GM18867 (cell line): ENCODE measurements at regions not wholly inside any gene's neighbourhood (a gene's known extent, or its start where the extent isn't known, plus 50 kb on each side); places are given as distances from the start of the nearest gene placed in this dataset.
"Not testable (repeated sequence)": the region's sequence is repeated elsewhere in the genome, so short reads cannot be mapped to it uniquely, and the experiment has no call there.

Experiments
- ATAC-seq: cut with Tn5 transposase; IDR thresholded peaks from one replicate; pipeline ENCODE4 v1.9.1; 2021; ENCODE audit warnings: mild to moderate bottlenecking, moderate library complexity; ENCODE audit not compliant: unreplicated experiment

DNA sequence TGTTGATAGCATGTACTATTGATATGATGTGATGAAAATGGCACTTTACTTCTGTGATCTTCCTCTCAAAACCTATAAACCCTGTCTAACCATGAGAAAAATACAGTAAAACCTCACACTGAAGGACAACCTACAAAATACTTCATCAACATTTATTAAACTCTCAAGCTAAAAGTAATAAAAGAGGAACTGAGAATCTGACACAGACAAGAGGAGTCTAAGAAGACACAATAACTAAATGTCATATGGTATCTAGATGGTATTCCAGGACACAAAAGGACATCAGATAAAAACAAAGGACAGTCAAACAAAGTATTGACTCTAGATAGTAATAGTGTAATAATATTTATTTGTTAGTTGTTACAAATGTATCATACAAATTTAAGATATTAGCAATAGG lies 655.3 kb downstream of the SH3BGRL start:
- ATAC-seq = no peak

DNA sequence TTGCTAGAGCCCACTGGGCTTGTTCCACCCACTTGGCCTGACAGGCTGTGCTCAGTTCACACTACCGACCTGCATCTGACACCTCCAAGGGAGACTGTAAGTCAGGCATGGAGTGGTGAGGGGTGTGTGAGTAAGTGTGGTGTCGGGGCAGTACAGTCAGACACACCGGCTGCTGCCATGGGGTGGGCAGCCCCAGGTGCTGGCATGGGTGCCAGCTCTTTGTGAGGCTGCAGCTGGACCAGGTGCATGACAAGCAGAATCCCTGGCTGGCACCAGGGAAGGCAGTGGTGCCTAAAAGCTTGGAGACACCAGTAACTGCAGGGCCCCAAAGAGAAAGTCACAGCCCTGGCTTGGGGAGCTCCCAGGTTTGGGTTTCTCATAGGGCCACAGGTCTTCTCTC lies 665.0 kb downstream of the SH3BGRL start:
- ATAC-seq = no peak

DNA sequence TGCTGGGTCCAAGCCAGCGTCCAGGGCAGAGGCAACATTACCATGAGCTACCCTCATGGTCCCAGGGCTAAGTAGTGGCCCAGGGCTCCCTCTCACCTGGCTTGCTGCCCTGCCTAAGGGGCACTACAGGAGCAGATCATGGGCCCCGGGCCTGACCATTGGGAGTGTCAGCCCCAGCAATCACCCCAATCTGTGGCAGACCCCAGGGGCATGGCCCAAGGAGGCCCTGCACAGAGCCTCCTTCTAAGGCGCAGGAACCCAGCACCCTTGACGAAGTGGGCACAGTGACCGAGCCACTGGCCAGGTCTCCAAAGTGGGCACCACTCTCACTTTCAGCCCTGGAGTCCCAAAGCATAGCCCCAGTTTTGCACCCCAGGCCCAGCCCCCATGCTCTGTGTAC lies 667.1 kb downstream of the SH3BGRL start:
- no peak for ATAC-seq

DNA sequence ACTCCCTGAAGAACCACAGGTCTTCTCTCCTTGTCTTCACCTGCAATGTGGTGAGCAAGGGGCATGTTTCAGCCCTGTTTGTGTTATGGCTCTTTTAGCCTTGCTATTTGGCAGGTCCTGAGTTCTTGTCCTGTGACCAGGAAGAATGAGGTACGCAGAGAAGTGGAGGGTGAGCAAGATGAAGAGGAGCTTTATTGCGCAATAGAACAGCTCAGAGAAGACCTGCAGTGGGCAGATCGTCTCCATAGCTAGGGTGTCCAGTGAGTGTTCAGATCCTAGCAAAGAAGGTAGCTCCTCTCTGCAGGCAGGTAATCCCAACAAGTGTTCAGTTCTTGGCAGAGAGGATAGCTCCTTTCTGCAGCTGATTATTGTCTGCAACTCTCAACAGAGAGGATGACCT lies 672.9 kb downstream of the SH3BGRL start:
- ATAC-seq = no peak

DNA sequence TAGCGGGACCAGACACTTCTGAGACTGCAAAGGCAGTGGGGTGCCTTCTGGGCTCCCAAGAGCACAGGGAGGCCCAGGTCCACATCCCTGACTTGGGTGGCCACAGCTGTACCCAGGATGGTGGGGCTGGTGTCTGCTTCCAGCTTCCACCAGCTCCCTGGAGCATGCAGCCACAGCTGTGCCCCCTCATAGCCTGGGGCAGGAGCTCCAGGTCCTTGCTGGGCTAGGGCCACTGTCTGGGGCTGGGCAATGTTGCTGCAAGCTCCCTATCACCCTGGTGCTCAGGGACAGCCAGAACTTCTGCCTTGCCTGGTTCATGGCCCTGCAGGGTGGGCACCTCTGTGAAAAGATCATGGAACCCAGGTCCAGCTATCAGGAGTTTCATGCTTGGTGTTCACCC lies 673.9 kb downstream of the SH3BGRL start:
- no peak for ATAC-seq

DNA sequence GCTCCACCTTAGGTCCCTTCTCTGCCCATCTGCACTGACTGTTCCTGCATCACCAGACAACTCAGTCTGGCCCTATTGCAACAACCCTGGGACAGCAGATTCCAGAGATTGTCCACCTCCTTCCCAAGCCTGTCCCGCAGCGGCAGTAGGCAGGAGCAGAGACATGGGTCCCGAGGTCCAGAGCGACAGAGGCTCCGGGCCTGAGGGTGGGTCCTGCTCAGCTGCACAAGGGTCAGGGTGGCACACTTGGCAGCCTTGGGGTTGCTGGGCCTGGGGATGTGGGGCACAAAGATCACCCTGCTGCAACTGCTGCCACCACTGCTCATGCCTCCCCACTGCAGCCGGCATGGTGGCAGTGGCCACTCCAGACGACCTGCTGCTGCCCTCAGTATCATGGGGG lies 674.5 kb downstream of the SH3BGRL start:
- no peak for ATAC-seq

DNA sequence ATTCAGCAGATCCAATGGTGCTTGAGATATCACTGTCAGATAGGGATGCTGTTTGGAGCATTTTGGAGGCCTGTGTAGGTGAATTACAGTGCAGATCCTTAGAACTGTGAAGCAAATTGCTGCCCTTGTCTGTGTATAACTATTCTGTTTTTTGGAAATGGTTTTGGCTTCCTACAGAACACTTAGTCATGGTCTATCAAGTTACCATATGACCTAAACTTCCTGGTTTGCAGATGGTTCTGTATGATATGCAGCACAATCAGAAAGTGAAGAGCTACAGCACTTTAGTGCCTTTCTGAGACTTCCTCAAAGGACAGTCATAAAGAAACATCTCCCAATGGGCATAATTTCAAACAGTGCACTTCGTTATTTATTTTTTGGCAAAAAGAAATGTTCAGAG lies 688.6 kb downstream of the SH3BGRL start:
- no peak for ATAC-seq

DNA sequence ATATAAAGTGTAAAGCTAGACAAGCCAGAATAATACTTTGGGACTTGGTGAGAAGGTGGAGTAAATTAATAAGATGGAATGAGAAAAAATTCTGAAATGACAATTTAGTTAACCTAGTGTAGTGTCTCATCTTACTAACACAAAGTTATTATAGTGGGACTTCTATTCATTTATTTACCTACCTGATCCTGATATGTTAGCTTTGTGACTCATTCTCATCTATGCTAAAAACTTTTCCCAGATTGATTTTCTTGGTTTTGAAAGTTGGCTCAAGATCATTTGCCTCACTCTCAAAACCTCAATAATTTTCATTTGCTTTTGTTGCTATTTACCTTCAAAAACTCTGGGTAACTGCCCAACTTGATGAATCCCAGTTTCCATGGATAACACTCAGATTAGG lies 698.6 kb downstream of the SH3BGRL start:
- no peak for ATAC-seq

DNA sequence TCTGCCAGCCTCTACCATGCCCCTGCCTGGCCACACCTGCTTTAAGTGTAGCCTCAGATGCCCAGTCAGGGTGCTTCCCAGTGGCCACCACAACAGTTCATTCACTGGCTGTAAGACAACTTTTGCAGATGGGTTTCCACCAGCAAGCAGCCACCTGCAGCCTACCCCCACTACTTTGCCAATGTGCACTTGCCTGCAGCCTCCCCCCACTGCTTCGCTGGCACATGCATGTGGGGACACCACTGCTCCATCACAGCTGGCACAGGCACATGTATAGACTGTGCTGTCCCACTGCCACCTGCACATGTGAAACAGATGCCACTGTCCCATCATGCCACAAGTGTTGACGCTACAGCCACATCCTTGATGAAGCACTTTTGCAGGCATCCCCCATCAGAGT lies 723.9 kb downstream of the SH3BGRL start:
- ATAC-seq = no peak

DNA sequence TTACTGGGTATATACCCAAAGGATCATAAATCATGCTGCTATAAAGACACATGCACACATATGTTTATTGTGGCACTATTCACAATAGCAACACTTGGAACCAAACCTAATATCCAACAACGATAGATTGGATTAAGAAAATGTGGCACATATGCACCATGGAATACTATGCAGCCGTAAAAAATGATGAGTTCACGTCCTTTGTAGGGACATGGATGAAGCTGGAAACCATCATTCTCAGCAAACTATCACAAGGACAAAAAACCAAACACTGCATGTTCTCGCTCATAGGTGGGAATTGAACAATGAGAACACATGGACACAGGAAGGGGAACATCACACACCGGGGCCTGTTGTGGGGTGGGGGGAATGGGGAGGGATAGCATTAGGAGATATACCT lies 744.0 kb downstream of the SH3BGRL start:
- not testable (repeated sequence) for ATAC-seq

DNA sequence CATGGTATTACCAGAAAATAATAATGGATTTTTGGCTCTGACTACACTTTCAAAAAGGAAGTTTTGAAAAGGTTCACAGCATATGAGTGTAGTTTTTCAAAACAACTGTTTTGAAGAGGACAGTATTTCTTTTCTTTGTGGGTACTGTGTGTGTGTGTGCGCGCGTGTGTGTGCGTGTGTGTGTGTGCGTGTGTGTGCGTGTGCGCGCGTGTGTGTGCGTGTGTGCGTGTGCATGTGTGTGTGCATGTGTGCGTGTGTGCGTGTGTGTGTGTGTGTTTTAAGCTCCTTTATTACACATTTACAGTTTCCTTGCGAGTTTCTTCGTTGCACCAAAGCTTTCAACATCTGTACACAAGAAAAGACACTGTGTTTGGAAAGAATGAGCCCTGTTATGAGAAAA lies 755.4 kb downstream of the SH3BGRL start:
- no peak for ATAC-seq

DNA sequence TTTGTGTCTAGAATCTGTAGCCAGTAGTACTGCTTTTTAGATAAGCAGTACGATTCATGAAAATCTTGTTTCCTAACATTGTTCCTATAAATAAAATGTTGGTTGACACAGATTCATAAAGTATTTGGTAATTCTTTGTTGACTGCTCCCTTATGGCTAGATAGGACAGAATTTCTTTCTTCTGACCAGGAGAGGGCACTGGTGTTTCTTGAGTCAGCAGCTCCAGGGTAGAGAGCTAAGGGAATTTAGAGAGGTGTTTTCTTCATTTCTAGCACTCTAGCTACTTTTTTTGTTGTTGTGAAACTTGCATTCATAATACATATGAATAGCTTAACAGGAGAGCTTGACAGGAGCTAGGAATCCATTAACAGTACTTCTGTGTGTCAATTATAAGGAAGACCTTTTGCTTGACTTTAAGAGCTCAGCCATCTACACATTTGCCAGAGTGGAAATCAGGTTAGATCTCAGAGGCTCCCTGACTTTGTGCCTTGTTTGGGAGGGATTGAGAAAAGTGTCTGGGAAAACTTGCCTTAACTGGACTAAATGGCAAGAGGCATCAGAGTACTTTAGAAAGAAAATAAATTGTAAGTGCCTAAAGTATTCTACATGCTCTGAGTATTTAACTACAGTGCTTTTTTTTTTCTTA lies 756.1 kb downstream of the SH3BGRL start:
- ATAC-seq = peak; percentile 87

DNA sequence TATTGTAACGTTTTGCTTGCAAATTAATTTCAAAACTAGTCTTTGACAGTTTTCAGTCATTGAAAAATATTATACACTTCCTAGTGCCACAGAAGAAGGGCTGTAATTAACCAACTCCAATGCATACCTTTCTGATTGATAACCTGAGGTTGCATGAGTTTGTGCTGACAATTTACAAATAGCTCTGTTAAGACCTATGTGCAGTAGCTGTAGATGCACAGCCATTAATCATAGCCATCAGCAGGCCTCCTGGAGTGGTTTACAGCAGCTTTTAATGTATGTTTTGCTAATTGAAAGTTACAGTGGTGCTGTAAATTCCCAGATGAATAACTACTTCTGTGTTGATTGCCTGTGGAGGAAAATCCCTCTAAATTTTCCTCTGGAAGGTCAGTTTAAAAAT lies 758.1 kb downstream of the SH3BGRL start:
- ATAC-seq = no peak

DNA sequence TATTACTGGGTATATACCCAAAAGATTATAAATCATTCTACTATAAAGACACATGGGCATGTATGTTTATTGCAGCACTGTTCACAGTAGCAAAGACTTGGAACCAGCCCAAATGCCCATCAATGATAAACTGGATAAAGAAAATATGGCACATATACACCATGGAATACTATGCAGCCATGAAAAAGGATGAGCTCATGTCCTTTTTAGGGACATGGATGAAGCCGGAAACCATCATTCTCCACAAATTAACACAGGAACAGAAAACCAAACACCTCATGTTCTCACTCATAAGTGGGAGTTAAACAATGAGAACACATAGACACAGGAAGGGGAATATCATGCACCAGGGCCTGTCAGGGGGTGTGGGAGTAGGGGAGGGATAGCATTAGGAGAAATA lies 772.5 kb downstream of the SH3BGRL start:
- ATAC-seq = not testable (repeated sequence)

DNA sequence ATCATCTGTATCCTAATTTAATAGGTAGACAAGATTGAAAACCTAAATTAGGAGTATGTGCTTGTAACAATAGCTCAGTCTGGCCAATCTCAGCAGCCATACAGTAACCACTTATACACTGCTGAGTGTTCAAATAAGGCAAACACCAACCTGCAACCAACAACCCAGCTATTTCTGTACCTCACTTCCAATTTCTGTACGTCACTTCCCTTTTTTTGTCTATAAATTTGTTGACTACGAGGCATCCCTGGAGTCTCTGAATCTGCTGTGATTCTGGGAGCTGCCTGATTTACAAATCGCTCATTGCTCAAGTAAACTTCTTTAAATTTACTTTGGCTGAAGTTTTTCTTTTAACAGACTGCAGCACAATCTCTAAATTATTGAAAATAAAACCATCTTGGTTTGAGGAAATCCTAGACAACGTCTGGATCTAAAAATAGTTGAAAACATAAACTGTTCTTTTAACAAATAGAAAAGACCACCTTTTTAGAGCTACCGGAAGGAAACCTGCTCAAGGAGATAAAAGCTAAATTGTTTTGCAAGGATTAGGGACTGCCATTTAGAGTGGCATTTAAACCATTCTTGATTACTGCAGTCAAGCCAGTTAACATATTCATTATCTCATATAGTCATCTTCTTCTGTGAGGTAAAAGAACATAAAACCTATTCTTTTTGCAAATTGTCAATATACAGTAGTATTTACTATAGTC lies 778.1 kb downstream of the SH3BGRL start:
- no peak for ATAC-seq

DNA sequence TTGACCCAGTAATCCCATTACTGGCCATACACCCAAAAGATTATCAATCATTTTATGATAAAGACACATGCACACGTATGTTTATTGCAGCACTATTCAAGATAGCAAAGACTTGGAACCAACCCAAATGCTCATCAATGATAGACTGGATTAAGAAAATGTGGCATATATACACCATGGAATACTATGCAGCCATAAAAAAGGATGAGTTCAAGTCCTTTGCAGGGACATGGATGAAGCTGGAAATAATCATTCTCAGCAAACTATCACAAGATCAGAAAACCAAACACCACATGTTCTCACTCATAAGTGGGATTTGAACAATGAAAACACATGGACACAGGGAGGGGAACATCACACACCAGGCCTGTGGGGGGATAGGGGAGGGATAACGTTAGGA lies 785.3 kb downstream of the SH3BGRL start:
- ATAC-seq = not testable (repeated sequence)

DNA sequence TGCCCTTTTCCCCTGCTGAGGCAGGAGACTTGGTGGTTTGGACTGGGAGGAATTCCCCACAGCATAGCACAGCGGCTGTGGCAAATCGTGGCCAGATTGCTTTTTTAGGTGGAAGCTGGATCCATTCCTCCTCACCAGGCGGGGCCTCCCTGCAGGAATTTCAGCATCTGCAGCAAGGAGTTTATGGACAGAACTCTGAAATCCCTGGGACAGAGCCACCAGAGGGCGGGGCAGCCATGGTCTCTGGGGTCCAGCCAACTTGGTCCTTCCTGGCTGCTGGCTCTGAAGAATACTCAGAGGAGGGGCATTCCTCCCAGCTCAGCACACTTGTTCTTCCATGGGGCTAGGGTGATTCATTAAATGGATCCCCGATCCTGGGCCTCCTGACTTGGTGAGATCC lies 794.3 kb downstream of the SH3BGRL start:
- no peak for ATAC-seq

DNA sequence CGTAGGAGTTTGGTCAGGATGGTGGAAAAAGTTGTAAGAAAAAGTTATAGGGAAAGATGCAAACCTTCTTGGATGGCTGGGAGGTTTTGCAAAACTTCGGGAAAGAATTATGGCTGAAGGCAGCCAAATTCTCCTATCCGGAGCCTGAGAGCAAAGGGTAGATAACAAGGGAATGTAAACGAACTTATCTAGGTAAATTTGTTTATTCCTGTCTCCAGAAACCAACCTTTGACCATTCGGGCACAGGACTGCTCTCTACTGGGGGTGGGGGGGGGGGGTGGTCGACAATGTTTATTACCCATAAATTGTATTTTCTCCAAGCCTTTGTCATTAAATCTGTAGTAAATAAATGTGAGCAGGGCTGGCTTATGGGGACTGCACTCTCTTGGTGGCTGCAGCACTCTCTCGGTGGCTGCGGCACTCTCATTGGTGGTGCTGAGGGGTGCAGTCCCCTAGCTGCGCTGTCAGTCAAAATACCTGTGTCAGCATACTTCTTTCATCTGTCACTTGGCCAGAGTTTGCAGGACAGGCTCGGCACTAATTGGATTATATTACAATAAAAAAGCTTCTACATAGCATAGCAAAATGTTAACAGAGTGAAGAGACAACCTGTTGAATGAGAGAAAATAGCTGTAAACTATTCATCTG lies 827.8 kb downstream of the SH3BGRL start:
- no peak for ATAC-seq

DNA sequence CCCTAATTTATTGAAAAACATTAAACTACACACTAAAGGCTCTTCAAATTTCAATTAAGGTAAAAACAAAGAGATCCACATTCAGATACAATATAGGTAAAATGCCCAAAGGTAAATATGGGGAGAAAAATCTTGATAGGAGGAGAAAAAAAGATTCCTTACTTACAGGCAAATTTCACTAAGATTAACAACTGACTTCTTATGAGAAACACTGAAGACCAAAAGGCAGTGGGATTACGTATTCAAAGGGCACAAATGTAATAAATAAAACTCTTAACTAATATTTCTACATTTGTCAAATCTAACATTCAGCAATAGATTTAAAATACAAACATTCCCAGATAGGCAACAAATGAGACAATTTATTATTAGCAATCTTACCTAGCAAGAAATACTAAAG lies 829.3 kb downstream of the SH3BGRL start:
- no peak for ATAC-seq

DNA sequence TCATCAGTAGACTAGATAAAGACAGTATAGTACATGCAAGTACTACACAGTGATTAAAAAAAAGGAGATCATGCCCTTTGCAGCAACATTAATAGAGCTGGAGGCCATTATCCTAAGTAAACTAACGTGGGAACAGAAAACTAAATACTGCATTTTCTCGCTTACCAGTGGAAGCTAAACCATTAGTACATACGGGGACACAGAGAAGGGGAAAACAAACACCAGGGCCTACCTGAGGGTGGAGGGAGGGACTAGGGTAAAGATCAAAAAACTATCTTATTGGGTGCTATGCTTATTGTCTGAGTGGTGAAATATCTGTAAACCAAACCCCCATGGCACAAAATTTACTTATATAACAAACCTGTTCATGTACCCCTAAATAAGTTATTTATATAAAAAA lies 836.9 kb downstream of the SH3BGRL start:
- no peak for ATAC-seq

DNA sequence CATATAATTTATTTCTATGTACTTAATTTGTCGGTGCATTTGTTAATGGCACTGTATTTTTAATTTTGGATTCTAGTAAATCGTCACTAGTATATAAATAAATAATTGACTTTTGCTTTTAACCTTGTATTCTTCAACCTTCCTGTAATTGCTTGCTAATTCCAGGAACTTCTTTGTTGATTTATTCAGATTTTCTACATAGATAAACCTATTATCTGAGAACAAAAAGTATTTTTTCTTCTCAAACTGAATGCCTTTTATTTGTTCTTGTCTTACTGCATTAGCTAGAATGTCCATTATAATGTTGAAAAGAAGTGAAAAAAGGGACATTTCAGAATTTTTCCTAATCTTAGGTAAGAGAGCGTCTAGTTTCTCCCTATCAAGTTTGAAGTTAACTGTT lies 839.1 kb downstream of the SH3BGRL start:
- ATAC-seq = no peak

DNA sequence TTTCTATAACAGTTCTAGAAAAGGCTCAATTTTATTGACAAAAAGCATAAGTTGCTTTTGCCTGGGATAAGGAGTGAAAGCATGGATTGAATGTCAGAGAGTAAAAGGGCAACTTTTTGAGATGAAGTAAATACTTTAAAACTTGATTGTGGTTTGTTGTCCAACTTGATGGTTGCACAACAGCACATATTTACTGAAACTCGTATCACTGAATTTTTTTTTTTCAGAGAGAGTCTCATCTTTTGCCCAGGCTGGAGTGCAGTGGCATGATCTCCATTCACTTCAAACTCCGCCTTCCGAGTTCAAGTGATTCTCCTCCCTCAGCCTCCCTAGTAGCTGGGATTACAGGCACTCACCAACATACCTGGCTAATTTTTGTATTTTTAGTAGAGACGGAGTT lies 856.8 kb downstream of the SH3BGRL start:
- ATAC-seq = no peak
